GM18505 (cell line): ENCODE measurements at regions not wholly inside any gene's neighbourhood (a gene's known extent, or its start where the extent isn't known, plus 50 kb on each side); places are given as distances from the start of the nearest gene placed in this dataset.
"Not testable (repeated sequence)": the region's sequence is repeated elsewhere in the genome, so short reads cannot be mapped to it uniquely, and the experiment has no call there.

Experiments used
- ATAC-seq: cut with Tn5 transposase; IDR thresholded peaks from one replicate; pipeline ENCODE4 v1.9.1; 2021; ENCODE audit not compliant: unreplicated experiment
- POLR2A ChIP-seq: IDR thresholded peaks from 4 replicates; pipeline ENCODE4 v1.6.1; 2011; ENCODE audit warnings: borderline replicate concordance; ENCODE audit not compliant: insufficient read depth, insufficient read length; ENCODE audit errors: extremely low read depth

GRCh38 chr13:87198371-87198770 is 472.8 kb upstream of the SLITRK5 start:
- TF ChIP-seq POLR2A, result no peak

GRCh38 chr13:87206708-87207107 is 464.5 kb upstream of the SLITRK5 start:
- TF ChIP-seq POLR2A, result no peak
- no peak for ATAC-seq

More at GRCh38 chr13:87198371-87198770, 472.8 kb upstream of the SLITRK5 start:
- ATAC-seq, result no peak

- TF ChIP-seq POLR2A, result no peak
Observed at GRCh38 chr13:87207280-87208003, 463.7 kb upstream of the SLITRK5 start.

GRCh38 chr13:87208636-87209035 is 462.5 kb upstream of the SLITRK5 start:
- TF ChIP-seq POLR2A, result no peak
- no peak for ATAC-seq

More at GRCh38 chr13:87207280-87208003, 463.7 kb upstream of the SLITRK5 start:
- ATAC-seq, result no peak

DNA sequence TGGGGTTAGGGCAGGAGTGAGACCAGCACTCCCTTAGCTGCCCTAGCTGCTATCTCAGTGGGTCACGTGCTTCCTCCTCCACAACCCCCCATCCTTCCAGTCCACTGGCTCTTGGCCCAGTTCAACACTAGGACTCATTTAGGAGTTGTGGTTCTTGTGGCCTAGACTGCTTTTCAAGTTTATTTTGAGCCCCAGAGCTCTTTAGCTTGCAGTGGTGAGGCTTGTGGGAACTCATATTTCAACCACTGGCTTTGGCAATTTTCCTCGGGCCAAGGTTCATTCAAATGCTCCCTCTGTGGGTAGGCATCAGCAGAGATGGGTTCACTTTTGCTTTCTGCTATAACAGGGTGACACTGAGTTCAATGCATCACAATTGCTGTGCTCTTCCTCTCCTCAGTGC is 436.2 kb upstream of the SLITRK5 start:
- ATAC-seq, result no peak
- TF ChIP-seq POLR2A, result no peak

GRCh38 chr13:87235621-87236020 is 435.6 kb upstream of the SLITRK5 start:
- ATAC-seq, result no peak
- TF ChIP-seq POLR2A, result no peak

DNA sequence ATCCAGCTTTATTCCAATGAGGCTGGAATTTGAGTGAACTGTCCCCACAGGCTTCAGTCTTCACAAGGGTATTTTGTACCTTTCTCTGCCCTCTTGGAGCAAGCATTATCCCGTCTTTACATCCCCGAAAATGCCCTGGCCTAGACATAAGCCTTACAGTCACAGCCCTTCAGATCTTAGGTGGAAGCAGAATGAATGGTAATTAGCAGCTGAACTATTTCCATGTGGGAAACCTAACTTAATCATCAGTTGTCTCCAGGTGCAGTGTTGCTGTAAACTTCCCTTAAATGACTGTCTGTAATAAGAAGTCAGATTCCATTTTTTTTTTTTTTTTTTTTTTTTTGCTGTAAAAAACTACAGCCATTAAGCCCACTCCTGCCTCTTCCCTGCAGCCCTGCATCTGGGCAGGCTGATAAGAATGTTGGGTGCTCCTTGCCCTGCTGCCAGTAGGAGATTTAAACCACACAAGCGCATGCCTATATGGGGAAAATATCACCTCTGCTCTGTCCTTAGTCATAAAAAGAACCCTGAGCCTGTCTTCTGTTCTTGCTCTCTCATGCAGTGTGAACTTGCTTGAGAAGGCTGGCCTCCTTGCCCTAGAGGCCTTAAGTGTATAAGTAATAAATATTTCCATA is 426.8 kb upstream of the SLITRK5 start:
- ATAC-seq, result no peak
- TF ChIP-seq POLR2A, result no peak

DNA sequence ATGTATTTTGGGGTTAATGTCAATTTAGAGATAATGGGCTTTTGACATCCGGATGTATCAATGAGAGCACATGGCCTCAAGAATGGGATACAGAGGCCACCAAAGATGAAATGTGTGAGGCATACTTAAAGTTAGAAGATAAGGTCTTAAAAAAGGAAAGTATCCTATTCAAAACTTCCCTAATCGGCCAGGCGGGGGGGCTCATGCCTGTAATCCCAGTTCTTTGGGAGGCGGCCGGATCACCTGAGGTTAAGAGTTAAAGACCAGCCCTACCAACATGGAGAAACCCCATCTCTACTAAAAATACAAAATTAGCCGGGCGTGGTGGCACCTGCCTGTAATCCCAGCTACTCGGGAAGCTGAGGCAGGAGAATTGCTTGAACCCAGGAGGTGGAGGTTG is 421.3 kb upstream of the SLITRK5 start:
- not testable (repeated sequence) for ATAC-seq

DNA sequence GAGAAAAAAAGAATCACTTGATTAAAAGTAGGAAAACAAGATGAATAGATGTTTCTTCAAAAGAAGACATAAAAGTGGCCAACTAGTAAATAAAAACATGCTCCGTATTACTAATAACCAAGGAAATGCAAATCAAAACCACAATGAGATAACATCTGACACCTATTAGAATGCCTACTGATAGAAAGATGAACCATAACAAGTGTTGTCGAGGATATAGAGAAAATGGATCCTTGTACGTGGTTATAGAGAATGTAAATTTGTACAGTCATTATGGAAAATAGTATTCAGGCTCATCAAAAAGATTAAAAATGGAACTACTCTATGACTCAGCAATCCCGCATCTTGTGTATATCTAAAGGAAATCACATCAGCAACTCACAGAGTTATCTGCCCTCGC is 415.8 kb upstream of the SLITRK5 start:
- TF ChIP-seq POLR2A, result no peak
- ATAC-seq, result no peak

GRCh38 chr13:87259479-87260083 is 411.6 kb upstream of the SLITRK5 start:
- TF ChIP-seq POLR2A, result no peak

DNA sequence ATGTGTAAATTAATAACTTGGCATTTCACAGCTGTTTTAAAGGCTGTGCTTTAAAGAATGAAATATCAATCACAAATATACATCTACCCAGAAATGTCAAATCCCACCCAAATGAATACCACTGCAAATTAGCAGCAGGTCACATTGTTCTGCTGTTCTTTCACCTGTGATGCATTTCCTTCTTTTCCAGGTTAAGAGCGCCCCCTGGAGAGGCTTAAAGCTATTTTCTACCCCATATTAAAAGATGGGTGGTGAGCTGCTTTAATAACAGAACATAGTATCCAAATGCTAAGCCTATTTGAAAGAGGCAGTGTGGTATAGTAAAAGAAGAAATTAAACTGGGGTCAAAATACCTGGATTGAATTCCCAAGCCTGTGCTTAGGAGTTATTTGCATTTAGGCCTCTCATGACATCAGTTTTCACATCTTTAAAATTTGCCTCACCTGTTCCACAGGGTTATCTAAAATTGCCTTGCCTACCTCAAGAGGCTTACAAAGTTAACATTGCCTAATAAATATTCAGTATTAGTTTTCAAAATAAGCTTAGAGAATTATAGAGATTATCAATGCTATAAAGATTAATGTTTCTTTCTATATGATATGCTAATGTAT is 396.9 kb upstream of the SLITRK5 start:
- no peak for TF ChIP-seq POLR2A
- ATAC-seq, result no peak

More at GRCh38 chr13:87259479-87260083, 411.6 kb upstream of the SLITRK5 start:
- no peak for ATAC-seq

DNA sequence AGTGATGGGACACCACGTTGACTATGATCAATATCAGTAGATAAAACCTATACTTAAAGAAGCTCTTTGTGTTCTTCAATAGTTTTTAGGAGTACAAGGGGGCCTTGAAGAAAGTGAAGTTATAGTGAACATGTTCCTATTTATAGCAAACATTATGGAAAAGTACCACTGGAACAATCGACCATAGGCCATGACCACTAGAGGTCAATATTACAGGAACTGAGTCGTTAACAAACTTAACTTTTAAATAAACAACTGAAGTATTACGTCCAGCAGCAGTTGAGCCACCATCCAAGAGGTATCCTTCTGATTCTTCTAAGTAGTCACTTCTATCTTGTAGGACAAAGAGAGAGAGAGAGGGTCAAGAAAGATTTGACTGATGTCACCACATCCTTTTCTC is 391.0 kb upstream of the SLITRK5 start:
- TF ChIP-seq POLR2A, result no peak

DNA sequence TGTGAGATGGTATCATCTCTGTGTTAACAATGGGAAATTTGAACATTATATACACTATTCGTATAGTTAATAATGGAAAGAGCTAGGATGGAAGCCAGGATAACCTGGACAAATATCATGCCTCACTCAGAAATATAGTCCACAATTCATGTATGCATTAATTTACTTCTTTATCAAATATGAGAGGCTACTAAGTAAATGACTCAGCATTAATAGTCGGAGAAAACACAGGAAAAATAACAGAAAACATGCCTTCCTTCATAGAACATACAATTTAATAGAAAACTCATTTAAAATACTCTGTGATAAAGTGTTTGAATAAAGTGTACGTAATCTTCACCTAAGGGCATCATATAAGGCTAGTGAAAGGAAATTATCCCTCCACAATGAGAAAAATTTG is 383.4 kb upstream of the SLITRK5 start:
- no peak for ATAC-seq

More for the DNA sequence above, 391.0 kb upstream of the SLITRK5 start:
- ATAC-seq, result no peak

GRCh38 chr13:87295636-87296035 is 375.5 kb upstream of the SLITRK5 start:
- no peak for ATAC-seq
- no peak for TF ChIP-seq POLR2A

More for the DNA sequence above, 383.4 kb upstream of the SLITRK5 start:
- TF ChIP-seq POLR2A, result no peak

GRCh38 chr13:87302034-87302433 is 369.1 kb upstream of the SLITRK5 start:
- no peak for ATAC-seq
- TF ChIP-seq POLR2A, result no peak
